Right lung (tissue), 2 donors: ENCODE measurements at regions not wholly inside any gene's neighbourhood (a gene's known extent, or its start where the extent isn't known, plus 50 kb on each side); places are given as distances from the start of the nearest gene placed in this dataset.

Experiments
- DNase-seq, 2 donors: peaks; one replicate each; pipeline ENCODE4 v3.0.0-alpha.2; 2013

GRCh38 chr4:181259081-181259709, 984.0 kb upstream of the TENM3 start:
- no peak for DNase-seq

GRCh38 chr4:181261279-181261678, 981.9 kb upstream of the TENM3 start:
- peak; percentile 2 to 12 for DNase-seq

- DNase-seq, result no peak
Observed at GRCh38 chr4:181264893-181265292, 978.3 kb upstream of the TENM3 start.

- no peak for DNase-seq
Observed at GRCh38 chr4:181265370-181265769, 977.8 kb upstream of the TENM3 start.

GRCh38 chr4:181271116-181271640, 972.0 kb upstream of the TENM3 start:
- DNase-seq, result no peak

- no peak for DNase-seq
Observed at GRCh38 chr4:181272422-181272821, 970.8 kb upstream of the TENM3 start.

- no peak for DNase-seq
Observed at GRCh38 chr4:181278941-181279340, 964.3 kb upstream of the TENM3 start.

- DNase-seq, result peak; percentile 23 to 25
Observed at GRCh38 chr4:181281451-181281850, 961.8 kb upstream of the TENM3 start.

- no peak for DNase-seq
Observed at GRCh38 chr4:181289198-181289597, 954.0 kb upstream of the TENM3 start.

GRCh38 chr4:181291615-181292014, 951.6 kb upstream of the TENM3 start:
- no peak for DNase-seq

GRCh38 chr4:181293014-181293413, 950.2 kb upstream of the TENM3 start:
- DNase-seq, result no peak

GRCh38 chr4:181293541-181293940, 949.7 kb upstream of the TENM3 start:
- no peak for DNase-seq

- DNase-seq, result no peak
Observed at GRCh38 chr4:181294421-181294820, 948.8 kb upstream of the TENM3 start.

- DNase-seq, result no peak
Observed at GRCh38 chr4:181301735-181302710, 941.2 kb upstream of the TENM3 start.

- DNase-seq, result no peak
Observed at GRCh38 chr4:181307824-181308223, 935.4 kb upstream of the TENM3 start.

GRCh38 chr4:181308476-181309312, 934.5 kb upstream of the TENM3 start:
- DNase-seq, result no peak

- no peak for DNase-seq
Observed at GRCh38 chr4:181312066-181312465, 931.1 kb upstream of the TENM3 start.

- no peak for DNase-seq
Observed at GRCh38 chr4:181319629-181320028, 923.6 kb upstream of the TENM3 start.

GRCh38 chr4:181323061-181323460, 920.1 kb upstream of the TENM3 start:
- DNase-seq, result no peak

GRCh38 chr4:181330654-181331201, 912.5 kb upstream of the TENM3 start:
- DNase-seq, result no peak

- DNase-seq, result no peak
Observed at GRCh38 chr4:181331214-181331613, 912.0 kb upstream of the TENM3 start.

GRCh38 chr4:181345931-181346330, 897.3 kb upstream of the TENM3 start:
- DNase-seq, result no peak
